ENCODE measurements at regions not wholly inside any gene's neighbourhood (a gene's known extent, or its start where the extent isn't known, plus 50 kb on each side); places are given as distances from the start of the nearest gene placed in this dataset.

GRCh38 chr3:194871864-194872668 is 186.4 kb downstream of the FAM43A start:
- no peak for TF ChIP-seq REST (IDR thresholded peaks at IDR 0.05; ENCODE audit: insufficient read depth in 1 of 2, low read depth in 2 of 2, low read length in 2 of 2)
- TF ChIP-seq POLR2AphosphoS5 (IDR thresholded peaks at IDR 0.05; ENCODE audit: low read depth, low read length) = no peak
- TF ChIP-seq TAF1 (IDR thresholded peaks at IDR 0.05; ENCODE audit: borderline replicate concordance, insufficient read depth, low read length) = no peak
- no peak for TF ChIP-seq SIN3A (IDR thresholded peaks at IDR 0.05; ENCODE audit: borderline replicate concordance, insufficient read depth, low read length)
- TF ChIP-seq FOXP2 (optimal IDR thresholded peaks at IDR 0.05; ENCODE audit: borderline replicate concordance, extremely low read depth, extremely low read length, insufficient read depth) = no peak

Measured in PFSK-1 (cell line).